Stimulated activated CD4-positive, alpha-beta T cell treated with anti-CD3 and anti-CD28 coated beads, Interleukin-4, amount 100 ng/mL, for 48 hours (primary cell): ENCODE measurements at regions not wholly inside any gene's neighbourhood (a gene's known extent, or its start where the extent isn't known, plus 50 kb on each side); places are given as distances from the start of the nearest gene placed in this dataset.
A peak's percentile ranks its signal among the peaks of the same experiment; 100 is the strongest.
"Not testable (repeated sequence)": the region's sequence is repeated elsewhere in the genome, so short reads cannot be mapped to it uniquely, and the experiment has no call there.

ENCODE experiments used
- DNase-seq, 2 donors: peaks; one replicate each; pipeline ENCODE4 v3.0.0-alpha.2; 2020; ENCODE audit warnings: low read depth in 2 of 2

DNA sequence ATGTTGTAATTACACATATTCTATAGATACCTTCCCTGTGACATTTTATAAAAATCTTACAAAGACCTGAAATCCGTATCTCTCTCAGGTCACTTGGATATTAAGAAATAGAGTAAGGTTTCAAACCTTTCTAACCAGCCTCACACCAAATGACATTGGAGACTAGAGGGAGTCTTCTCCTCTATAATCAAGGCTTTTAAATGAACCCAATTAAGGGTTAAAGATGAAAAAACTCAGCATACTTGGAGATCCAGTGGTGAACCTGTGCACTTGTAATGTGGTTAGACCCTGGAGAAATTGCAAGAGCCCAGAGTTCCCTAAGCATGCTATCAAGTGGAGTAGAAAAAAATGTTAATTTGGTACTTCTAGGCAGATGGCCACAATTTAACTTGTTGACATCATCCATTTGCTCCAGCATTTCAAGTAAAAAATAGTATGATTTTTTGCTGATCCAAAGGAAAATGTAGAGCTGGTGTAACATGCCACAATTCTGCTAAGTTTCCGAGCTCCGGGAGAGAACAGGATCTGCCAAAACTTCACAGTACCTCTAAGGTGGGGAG, 554.1 kb upstream of the MIR17HG start:
- DNase-seq = no peak

DNA sequence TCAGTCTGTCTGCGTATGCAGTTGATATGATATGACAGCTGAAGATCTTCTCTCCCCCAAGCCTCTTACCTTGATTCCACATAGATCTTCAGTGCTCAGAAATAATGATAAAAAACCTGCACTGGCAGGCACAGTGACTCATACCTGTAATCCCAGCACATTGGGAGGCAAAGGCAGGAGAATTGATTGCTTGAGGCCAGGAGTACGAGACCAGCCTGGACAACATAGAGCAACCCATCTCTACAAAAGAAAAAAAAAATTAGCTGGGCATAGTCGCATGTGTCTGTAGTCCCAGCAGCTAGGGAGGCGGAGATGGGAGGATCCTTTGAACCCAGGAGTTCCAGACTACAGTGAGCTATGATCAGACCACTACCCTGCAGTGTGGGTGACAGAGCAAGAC, 551.0 kb upstream of the MIR17HG start:
- no peak for DNase-seq

- DNase-seq = no peak
Measured at GRCh38 chr13:90797335-90797734, 550.2 kb upstream of the MIR17HG start.

GRCh38 chr13:90798381-90798780, 549.1 kb upstream of the MIR17HG start:
- DNase-seq = no peak

DNA sequence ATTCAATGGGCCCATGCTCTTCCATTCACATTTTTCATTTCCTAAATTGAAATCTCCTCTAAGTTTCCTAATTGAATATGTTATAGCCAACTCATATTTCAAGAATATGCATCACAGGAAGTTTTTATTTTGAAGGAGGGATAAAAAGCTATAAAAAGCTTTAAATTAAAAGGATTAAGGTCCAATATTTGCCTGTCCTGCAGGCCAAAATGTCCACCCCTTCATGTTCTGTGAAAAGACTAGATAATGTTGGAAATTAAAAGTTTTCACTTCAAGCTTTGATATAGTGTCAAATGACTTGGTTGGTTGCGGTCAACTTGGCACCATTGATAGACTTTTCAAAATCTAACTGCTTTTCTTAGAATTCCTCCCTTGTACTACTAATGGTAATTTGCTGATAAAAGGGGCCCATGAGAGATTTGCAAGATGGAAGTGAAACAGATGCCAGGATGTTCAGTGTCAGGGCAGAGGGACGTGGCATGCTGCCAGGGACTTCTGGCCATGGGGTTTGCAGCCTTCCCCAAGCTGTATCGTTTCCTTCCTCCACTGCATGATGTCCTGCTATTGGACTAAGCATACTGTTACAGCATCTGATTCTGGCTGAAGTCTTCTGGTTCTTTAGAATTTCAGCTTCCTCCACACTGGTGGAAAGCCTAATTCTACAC, 547.3 kb upstream of the MIR17HG start:
- DNase-seq = no peak

DNA sequence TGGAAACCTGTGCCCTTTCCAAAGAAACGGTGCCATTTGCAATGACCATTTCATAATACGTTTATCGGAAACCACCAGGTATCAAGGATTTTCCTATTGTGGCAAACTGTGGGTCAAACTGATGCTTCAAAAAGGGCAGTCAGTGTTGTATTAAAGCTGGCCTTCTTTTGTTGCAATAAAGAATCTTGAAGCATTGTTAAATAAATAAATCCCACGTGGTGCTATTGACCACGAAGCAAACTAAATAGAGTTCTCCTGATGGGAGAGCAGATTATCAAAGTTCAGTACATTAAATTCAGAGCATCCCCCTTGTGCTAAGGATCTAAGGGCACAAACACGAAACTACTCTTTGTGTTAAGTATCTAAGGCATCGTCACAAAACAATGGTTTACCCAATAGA, 545.9 kb upstream of the MIR17HG start:
- DNase-seq = no peak

DNA sequence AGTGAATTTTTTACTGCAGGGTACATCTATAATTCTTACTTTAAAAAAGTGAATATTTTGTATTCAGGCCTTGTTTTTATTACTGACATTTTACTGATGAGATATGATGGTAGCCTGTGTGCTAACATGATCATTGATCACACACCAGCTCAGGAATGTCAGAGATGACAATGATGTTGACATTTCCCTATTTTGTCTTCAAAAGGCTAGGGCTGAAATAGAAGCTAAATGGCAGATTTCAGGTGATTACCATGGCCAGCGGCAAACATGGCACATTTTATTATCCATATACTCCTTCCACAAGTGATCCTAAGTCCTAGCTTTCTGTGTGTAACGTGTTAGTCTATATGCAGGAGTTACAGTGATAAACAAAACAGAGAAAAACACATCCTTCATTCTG, 544.3 kb upstream of the MIR17HG start:
- DNase-seq = no peak

DNA sequence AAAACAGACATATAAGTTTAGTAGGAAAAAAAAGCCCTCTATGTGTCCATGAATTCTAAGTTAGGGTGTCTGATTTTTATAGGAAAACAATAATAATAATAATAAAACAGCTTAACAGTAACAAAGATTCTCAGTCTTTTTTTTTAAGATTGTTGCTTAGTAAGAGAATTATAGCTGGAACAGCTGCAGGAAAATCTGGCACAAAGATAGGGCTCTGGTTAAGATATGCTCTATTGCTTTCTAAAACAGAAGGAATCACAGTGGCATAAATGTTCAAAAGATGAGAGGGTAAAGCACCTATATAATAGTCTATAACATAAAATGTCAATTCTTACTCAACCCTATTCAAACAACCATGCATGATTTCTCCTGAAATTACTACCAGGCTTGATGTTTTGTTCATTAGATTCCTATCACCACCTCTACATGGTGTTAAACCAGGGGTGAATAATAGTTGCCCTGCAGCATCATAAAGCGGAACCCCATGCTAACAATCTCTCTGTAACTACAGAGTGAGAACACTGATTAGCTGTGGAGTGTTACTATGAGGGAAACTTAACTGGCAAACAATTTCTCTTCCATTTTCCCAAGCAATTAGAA, 541.4 kb upstream of the MIR17HG start:
- no peak for DNase-seq

DNA sequence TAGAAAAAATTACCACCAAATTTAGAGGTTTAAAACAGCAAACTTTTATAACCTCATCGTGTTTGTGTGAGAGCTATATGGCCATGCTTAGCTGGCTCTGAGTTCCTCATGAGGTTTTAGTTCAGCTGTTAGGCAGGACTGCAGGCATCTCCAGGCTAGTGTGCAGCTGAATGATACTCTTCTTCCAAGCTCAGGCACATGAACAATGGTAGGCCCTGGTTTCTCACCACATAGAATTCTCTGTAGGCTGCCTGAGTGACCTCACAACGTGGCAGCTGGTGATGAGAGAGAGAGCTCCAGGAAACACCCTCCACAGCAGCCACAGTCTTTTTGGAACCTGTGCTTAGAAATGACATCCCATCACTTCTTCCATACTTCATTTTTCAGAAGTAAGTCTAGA, 540.6 kb upstream of the MIR17HG start:
- no peak for DNase-seq

DNA sequence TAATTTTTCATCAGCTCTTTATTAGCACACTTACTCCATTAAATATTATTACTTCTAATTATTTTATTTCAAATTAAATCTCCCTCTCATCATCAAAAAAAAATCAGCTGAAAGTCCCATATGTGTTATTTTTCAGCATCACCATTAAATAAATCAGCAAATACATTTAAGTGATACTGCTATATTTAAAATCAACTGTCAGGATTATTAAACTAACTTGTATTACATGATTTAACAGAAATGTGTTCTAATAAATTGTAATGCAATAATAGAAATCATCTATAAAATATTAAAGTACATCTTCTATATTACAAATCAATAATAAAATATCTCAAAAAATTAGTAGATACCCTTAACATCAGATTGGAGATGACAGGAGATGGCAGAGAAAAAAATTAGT, 538.6 kb upstream of the MIR17HG start:
- DNase-seq = no peak

GRCh38 chr13:90824032-90824431, 523.5 kb upstream of the MIR17HG start:
- DNase-seq = no peak

DNA sequence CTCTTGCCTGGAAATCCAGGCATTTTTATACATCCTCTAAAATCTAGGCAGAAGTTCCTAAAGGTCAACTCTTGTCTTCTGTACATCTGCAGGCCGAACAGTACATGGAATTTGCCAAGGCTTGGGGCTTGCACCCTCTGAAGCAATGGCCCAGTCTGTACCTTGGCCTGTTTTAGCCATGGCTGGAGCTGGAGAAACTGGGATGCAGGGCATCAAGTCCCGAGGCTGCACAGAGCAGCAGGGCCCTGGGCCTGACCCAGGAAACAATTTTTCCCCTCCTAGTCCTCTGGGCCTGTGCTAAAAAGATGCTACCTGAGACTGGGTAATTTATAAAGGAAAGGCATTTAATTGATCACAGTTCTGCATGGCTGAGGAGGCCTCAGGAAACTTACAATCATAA, 520.8 kb upstream of the MIR17HG start:
- no peak for DNase-seq

DNA sequence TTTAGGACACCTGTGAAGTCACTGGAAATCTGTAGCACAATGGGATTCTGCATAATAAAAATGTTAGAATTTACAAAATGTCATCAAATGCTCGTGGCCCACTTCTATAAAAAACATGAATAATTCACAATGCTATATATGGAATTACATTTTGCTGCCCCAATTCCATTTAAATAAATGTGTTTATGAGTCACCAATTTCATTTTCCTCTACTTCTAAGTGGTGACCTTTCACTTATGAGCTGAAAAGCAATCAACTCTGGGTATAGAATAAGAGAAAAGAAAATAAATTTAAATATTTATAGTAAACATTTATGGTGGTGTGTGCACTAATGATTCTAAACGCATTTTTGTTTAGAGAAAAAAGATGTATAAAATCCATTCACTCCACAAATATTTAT, 516.7 kb upstream of the MIR17HG start:
- DNase-seq = no peak

DNA sequence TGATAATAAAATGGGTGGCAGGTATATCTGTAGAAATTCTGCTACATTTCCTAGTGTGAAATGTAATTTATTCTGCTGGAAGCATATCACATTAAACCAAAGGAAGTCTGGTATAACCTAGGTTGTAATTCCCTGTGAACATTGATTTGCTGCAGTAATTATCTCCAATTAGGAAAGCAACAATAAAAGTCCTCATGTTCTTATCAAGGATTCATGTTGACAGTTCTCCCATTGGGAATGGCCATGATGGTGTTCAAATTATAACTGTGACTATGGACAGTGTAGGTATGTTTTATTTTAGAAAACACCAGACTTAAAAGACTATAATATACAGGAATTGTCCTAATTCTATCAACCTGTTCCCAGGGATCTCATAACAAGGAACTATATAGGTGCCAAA, 513.5 kb upstream of the MIR17HG start:
- DNase-seq = no peak

GRCh38 chr13:90834700-90835099, 512.8 kb upstream of the MIR17HG start:
- no peak for DNase-seq

GRCh38 chr13:90835826-90836225, 511.7 kb upstream of the MIR17HG start:
- no peak for DNase-seq

DNA sequence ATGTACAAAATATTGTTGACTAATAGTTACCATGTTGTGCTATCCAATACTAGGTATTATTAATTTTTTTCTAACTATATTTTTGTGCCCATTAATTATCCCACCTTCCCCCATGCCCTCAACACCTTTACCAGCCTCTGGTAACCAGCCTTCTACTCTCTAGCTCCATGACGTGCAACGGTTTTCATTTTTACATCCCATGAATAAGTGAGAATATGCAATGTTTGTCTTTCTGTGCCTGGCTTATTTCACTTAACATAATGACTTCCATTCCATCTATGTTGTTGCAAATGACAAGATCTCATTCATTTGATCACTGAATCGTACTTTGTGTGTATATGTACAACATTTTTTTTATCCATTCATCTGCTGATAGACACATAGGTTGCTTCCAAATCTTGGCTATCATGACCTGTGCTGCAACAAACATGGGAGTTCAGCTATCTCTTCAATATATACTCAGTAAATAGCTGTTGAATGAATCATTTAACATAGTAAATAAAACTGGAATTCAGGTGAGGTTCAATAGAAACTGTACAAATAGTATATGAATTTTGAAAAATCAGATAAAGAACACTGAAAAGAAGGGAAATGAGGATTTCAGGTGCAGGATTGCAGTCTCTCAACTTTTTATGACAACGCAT, 509.0 kb upstream of the MIR17HG start:
- no peak for DNase-seq

DNA sequence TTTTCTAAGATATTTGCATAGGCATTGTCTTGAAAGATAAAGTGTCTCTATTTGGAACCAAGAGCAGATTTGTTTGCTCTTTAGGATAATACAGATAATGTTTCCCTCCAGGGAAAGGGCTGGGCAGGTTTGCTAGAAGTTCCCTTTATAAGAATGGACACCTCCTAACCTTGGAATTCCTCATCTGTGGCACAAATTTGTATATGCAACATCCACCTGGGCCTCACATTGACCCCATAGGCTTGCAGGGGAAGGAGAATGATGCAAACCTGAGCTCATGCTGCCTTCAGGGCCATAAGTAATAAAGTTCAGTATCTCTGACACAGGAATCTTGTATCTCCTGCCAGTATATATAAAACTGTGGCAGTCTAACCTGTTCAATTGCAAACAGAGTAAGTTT, 508.4 kb upstream of the MIR17HG start:
- no peak for DNase-seq

DNA sequence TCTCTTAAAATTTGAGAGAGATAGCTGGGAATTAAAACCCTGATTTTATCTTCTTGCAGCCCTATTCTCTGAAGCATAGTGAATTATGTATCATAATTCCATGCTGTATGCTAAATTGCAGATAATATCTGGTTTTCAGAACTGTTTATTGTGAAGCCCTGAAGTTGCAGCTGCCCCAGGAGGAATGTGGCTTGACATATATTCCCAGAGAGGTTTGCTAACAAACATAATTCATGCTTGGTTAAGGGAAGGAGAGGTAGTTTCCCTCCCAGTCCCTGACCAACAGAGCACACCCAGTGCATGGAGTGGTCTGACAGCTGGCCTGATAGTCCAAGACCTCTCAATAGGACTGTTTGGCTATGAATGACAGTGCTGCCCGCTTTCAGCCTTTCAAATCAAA, 500.6 kb upstream of the MIR17HG start:
- no peak for DNase-seq

DNA sequence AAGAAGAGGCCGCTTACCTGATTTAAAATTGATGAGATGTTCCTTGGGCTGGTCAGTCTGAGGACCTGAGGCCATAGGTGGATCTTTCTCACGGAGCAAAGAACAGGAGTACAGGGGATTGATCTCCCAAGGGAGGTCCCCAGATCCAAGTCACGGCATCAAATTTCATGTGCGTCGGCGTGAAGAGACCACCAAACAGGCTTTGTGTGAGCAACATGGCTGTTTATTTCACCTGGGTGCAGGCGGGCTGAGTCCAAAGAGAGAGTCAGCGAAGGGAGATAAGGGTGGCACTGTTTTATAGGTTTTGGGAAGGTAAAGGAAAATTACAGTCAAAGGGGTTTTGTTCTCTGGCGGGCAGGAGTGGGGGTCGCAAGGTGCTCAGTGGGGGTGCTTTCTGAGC, 493.8 kb upstream of the MIR17HG start:
- not testable (repeated sequence) for DNase-seq

DNA sequence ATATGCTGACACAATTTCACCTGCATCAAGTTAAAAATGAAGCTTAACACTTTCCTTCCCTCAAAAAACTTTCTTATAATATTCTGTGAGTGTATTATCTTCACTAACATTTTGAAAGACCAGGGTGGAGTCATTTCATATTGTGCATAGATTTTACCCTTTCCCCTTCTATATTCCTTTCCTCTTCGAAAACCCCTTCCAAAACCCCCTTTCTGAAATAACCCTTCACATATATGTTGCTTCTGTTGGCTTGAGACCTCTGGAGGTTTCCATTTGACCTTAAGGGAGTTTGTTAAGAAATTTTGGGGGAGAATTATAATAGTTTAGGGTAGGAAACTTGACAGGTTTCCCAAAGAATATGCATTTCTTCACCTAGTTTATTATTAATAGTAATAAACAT, 489.6 kb upstream of the MIR17HG start:
- no peak for DNase-seq

GRCh38 chr13:90866006-90866405, 481.5 kb upstream of the MIR17HG start:
- DNase-seq = no peak

- DNase-seq = peak; percentile 5 to 8
Measured at GRCh38 chr13:90867336-90867683, 480.2 kb upstream of the MIR17HG start.
